GM21825 (cell line): ENCODE measurements at regions not wholly inside any gene's neighbourhood (a gene's known extent, or its start where the extent isn't known, plus 50 kb on each side); places are given as distances from the start of the nearest gene placed in this dataset.
"Not testable (repeated sequence)": the region's sequence is repeated elsewhere in the genome, so short reads cannot be mapped to it uniquely, and the experiment has no call there.

ENCODE experiments used
- ATAC-seq: cut with Tn5 transposase; IDR thresholded peaks from one replicate; pipeline ENCODE4 v1.9.1; 2021; ENCODE audit warnings: mild to moderate bottlenecking, moderate library complexity; ENCODE audit not compliant: unreplicated experiment

GRCh38 chr6:58342287-58342686, 1024.9 kb downstream of the PRIM2 start:
- not testable (repeated sequence) for ATAC-seq

DNA sequence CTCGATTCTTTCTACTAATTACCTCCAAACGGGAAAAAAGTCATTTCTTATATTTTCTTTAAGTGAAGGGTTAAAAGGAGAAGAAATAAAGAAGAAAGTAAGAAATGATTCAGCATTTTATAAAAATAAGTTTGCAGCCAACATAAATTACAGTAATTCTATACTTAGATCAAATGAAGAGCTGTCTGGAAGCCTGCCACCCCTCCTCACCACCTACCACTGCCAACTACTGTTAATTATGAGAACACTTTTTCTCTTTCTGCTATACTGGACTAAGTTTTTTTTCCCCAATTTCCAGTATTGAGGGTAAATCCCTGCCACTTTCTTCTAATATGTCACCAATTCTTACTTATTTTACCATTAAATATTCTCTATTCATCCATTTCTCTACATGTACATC, 1030.1 kb downstream of the PRIM2 start:
- ATAC-seq, result not testable (repeated sequence)

- not testable (repeated sequence) for ATAC-seq
Measured at GRCh38 chr6:58351619-58352018, 1034.2 kb downstream of the PRIM2 start.

GRCh38 chr6:58358452-58358851, 1041.0 kb downstream of the PRIM2 start:
- not testable (repeated sequence) for ATAC-seq

GRCh38 chr6:58365856-58366255, 1048.4 kb downstream of the PRIM2 start:
- ATAC-seq, result not testable (repeated sequence)

DNA sequence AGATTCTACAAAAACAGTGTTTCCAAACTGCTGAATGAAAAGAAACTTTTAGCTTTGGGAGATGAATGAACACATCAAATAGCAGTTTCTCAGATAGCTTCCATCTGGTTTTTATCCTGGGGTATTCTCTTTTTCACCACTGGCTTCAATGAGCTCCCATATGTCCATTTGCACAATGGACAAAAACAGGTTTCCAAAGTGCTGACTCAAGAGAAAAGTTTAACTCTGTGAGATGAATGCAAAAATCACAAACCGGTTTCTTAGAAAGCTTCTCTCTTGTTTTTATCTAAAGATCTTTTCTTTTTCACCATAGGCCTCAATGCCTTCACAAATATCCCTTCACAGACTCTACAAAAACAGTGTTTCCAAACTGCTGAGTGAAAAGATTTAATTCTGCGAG, 1089.2 kb downstream of the PRIM2 start:
- ATAC-seq, result not testable (repeated sequence)

GRCh38 chr6:58419321-58419720, 1101.9 kb downstream of the PRIM2 start:
- ATAC-seq, result no peak
